Memory B cell (primary cell): ENCODE measurements at regions not wholly inside any gene's neighbourhood (a gene's known extent, or its start where the extent isn't known, plus 50 kb on each side); places are given as distances from the start of the nearest gene placed in this dataset.

Source experiments
- ATAC-seq: fragments of 150-1000 bp; cut with Tn5 transposase; 2 replicates; pipeline ENCODE4 v1.10.0; 2021; ENCODE audit warnings: low read depth, mild to moderate bottlenecking, moderate library complexity
- DNase-seq, 2 donors: peaks; one replicate each; pipeline ENCODE4 v3.0.0; 2022; ENCODE audit warnings: low spot score in 2 of 2
- H3K27ac Mint-ChIP-seq: one replicate; pipeline ENCODE4 v1.8.0; 2022; ENCODE audit warnings: mild to moderate bottlenecking, moderate library complexity, mixed read lengths
- H3K27me3 Mint-ChIP-seq: one replicate; pipeline ENCODE4 v1.8.0; 2022; ENCODE audit warnings: mixed read lengths
- H3K36me3 Mint-ChIP-seq: one replicate; pipeline ENCODE4 v1.8.0; 2022; ENCODE audit warnings: mild to moderate bottlenecking, mixed read lengths
- H3K4me1 Mint-ChIP-seq: one replicate; pipeline ENCODE4 v1.8.0; 2022; ENCODE audit warnings: mixed read lengths
- H3K4me3 Mint-ChIP-seq: one replicate; pipeline ENCODE4 v1.8.0; 2022; ENCODE audit warnings: mild to moderate bottlenecking, moderate library complexity, mixed read lengths
- H3K9me3 Mint-ChIP-seq: one replicate; pipeline ENCODE4 v1.8.0; 2022; ENCODE audit warnings: mixed read lengths

DNA sequence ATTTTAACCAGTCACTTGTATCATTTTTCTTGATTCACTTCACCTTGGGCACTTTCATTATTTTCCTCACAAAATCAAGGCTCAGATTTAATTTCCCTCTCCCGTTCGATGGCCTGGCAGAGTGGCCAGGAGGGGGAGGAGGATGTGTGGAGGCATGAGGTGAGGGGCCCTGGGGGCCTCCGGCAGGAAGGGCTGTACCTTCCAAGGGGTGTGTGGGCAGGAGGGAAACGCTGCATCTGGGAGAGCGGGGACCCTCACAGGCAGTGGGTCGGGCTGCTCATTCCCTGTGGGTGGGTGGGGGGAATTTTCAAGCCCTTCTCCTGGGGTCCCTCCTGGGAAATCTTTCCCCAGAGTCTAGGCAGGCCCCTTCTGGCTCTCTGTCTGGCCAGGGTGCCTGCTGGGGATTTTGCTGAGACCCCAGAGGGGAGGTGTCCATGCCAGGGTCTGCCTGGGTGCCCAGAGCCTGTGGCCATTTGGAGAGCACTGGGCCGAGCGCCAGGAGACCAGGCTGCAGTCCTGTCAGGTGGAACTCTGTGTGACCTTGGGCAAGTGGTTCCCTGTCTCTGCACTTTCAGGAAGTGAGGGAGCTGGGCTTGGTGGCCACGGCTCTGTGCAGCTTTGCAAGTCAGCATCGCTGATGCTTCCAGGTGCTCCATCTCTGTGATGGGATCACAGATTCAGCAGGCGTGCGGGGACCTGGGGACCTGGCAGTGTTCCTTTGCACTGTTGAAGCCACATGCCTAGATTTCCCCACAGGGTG lies 81.9 kb upstream of the C1orf174 start:
- H3K4me3 Mint-ChIP-seq: no peak overlapping the region
- H3K36me3 Mint-ChIP-seq: no peaks in the 10 kb centered on the region
- H3K27ac Mint-ChIP-seq: no peak overlapping the region
- no peaks in the 10 kb centered on the region for H3K9me3 Mint-ChIP-seq
- H3K27me3 Mint-ChIP-seq: peaks cover 10% of the 10 kb centered on the region
- DNase-seq (no peak), ATAC-seq (no peak)
- peaks cover 2% of the 10 kb centered on the region for H3K4me1 Mint-ChIP-seq

DNA sequence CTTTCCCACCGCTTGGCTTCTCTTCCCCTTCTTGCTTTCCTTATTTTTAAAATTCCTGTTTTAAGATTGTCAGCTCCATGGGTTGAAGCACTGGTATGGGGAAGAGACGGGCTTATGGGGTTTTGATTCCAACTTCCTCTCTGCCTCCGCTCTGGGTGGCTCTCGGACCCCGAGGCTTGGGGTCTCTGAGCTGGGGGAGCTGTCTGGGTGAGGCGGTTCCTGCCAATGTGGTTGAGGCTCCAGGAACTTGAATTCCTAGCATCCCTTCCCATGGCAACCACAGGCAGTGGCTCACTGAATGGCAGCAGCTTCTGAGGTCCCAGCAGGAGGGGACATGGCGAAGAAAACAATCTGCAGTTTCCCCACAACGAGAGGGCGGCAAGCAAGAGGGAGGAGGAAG lies 83.1 kb upstream of the C1orf174 start:
- ATAC-seq: no peak
- Mint-ChIP-seq H3K9me3 (no peaks in the 10 kb centered on the region), H3K27ac (no peak overlapping the region), H3K27me3 (peaks cover 9% of the 10 kb centered on the region), H3K4me1 (peaks cover 2% of the 10 kb centered on the region), H3K4me3 (no peak overlapping the region), H3K36me3 (no peaks in the 10 kb centered on the region)
- no peak for DNase-seq

DNA sequence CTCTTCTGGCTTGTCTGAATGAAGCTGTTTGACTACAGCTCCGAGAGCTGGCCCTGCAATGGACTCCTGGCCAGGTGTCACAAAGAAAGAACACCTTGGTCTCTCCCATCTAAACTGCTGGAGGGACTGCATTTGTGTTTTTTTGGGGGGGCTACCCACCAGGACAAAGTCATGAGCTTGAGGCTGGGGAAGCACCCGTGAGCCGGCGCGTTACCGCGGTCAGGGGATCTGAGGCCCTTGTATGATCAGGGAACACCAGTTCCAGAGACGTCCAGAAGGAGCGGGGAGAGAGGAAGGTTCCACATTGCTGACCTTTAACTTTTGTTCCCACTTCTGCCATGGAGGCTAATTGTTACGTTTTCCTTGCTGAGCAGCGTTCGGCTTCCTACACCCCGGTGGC lies 84.5 kb upstream of the C1orf174 start:
- no peak for DNase-seq
- H3K27me3 Mint-ChIP-seq: peaks cover 9% of the 10 kb centered on the region
- no peaks in the 10 kb centered on the region for H3K36me3 Mint-ChIP-seq
- peaks cover 3% of the 10 kb centered on the region for H3K9me3 Mint-ChIP-seq
- no peak overlapping the region for H3K4me3 Mint-ChIP-seq
- H3K4me1 Mint-ChIP-seq: peaks cover 2% of the 10 kb centered on the region
- ATAC-seq: no peak
- H3K27ac Mint-ChIP-seq: no peak overlapping the region

GRCh38 chr1:3986686-3987218 lies 86.7 kb upstream of the C1orf174 start:
- Mint-ChIP-seq H3K36me3 (no peaks in the 10 kb centered on the region), H3K27me3 (peaks cover 9% of the 10 kb centered on the region), H3K27ac (no peak overlapping the region), H3K4me3 (no peak overlapping the region), H3K4me1 (peaks cover 2% of the 10 kb centered on the region), H3K9me3 (peaks cover 4% of the 10 kb centered on the region)
- ATAC-seq: no peak
- DNase-seq: no peak

GRCh38 chr1:3987669-3988235 lies 87.7 kb upstream of the C1orf174 start:
- H3K4me1 Mint-ChIP-seq: peaks cover 4% of the 10 kb centered on the region
- H3K9me3 Mint-ChIP-seq: peaks cover 8% of the 10 kb centered on the region
- H3K36me3 Mint-ChIP-seq: peaks cover 3% of the 10 kb centered on the region
- ATAC-seq (no peak), DNase-seq (no peak)
- peaks cover 11% of the 10 kb centered on the region for H3K27me3 Mint-ChIP-seq
- H3K27ac Mint-ChIP-seq: peak overlapping the region; percentile 41
- no peak overlapping the region for H3K4me3 Mint-ChIP-seq

GRCh38 chr1:3988431-3988830 lies 88.4 kb upstream of the C1orf174 start:
- Mint-ChIP-seq H3K4me3 (no peak overlapping the region), H3K36me3 (peaks cover 3% of the 10 kb centered on the region), H3K9me3 (peaks cover 8% of the 10 kb centered on the region), H3K27ac (no peak overlapping the region), H3K4me1 (peaks cover 4% of the 10 kb centered on the region), H3K27me3 (peaks cover 9% of the 10 kb centered on the region)
- ATAC-seq: no peak
- no peak for DNase-seq

- Mint-ChIP-seq H3K9me3 (peaks cover 8% of the 10 kb centered on the region), H3K36me3 (peaks cover 3% of the 10 kb centered on the region), H3K4me3 (no peak overlapping the region), H3K27me3 (peaks cover 11% of the 10 kb centered on the region), H3K27ac (no peak overlapping the region), H3K4me1 (peaks cover 4% of the 10 kb centered on the region)
- DNase-seq: no peak
- ATAC-seq: no peak
Measured at GRCh38 chr1:3989465-3989864, 89.4 kb upstream of the C1orf174 start.

DNA sequence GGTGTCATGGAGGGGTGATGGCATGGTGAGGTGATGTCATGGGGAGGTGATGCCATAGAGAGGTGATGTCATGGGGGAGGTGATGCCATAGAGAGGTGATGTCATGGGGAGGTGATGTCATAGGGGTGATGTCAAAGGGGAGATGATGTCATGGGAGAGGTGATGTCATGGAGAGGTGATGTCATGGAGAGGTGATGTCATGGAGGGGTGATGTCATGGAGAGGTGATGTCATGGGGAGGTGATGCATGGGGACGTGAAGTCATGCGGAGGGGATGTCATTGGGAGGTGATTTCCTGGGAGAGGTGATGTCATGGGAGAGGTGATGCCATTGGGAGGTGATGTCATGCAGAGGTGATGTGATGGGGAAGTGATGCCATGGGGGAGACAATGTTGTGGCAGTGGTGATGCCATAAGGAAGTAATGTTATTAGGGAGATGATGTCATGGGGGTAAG lies 92.1 kb upstream of the C1orf174 start:
- H3K9me3 Mint-ChIP-seq: peaks cover 10% of the 10 kb centered on the region
- H3K4me3 Mint-ChIP-seq: no peak overlapping the region
- peaks cover 14% of the 10 kb centered on the region for H3K27me3 Mint-ChIP-seq
- no peak overlapping the region for H3K27ac Mint-ChIP-seq
- peaks cover 6% of the 10 kb centered on the region for H3K36me3 Mint-ChIP-seq
- no peak for ATAC-seq
- peaks cover 4% of the 10 kb centered on the region for H3K4me1 Mint-ChIP-seq
- no peak for DNase-seq

DNA sequence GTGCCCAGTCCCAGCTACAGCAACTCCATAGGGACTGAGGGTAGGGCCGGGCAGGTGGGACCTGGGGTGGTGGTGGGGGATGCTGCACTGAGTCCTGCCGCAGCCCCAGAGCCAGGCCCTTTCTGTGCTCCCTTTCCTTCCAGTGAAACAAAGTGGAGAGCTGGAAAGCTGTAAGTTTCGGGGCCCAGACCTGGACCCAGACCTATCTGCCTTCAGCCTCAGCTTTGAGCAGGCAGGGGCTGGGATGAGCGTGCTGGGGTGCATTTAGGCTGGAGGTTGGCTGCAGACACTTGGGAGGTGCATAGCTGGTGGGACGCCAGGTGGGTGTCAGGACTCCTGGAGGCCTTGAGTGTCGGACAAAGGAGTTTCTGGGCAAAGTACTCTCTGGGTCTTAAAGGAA lies 92.7 kb upstream of the C1orf174 start:
- DNase-seq: no peak
- Mint-ChIP-seq H3K27ac (no peak overlapping the region), H3K9me3 (peaks cover 10% of the 10 kb centered on the region), H3K4me3 (no peak overlapping the region), H3K36me3 (peaks cover 7% of the 10 kb centered on the region), H3K27me3 (peaks cover 16% of the 10 kb centered on the region), H3K4me1 (peaks cover 4% of the 10 kb centered on the region)
- no peak for ATAC-seq

DNA sequence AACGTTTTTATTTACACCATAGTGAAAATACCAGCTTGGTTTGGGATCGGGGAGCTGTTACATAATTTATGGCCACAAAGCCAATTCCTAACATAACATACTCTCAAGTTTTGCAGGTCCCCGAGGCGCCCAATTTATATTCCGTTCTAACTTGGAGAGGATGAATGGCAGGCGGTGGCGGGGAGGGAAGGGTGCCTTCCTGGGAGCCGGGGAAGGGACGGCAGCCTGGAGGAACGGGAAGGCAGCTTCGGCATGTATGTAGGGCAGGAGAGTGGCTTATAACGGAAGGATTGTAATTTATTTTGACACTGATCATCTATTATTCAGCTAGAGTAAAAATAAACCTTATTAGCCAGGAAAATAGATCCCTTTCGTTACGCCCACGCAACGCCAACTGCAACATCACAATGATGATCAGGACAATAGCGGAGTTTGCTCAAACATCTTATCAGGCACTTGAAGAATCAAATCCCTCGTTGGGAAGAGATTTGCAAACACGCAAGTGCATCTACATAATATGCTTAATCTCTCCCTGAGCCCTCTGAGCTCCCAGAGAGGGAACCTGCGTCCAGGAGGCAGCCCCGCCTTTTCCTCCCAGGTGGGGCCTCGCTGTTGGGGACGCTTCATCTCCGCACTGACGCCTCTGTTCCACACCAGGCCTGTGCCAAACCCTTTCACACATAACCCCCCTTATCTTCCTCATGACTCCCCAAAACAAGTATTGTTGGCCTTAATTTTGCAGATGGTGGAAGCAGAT lies 93.7 kb upstream of the C1orf174 start:
- peaks cover 19% of the 10 kb centered on the region for H3K27me3 Mint-ChIP-seq
- H3K4me1 Mint-ChIP-seq: peaks cover 7% of the 10 kb centered on the region
- ATAC-seq (no peak), DNase-seq (no peak)
- no peak overlapping the region for H3K27ac Mint-ChIP-seq
- H3K4me3 Mint-ChIP-seq: no peak overlapping the region
- peaks cover 7% of the 10 kb centered on the region for H3K36me3 Mint-ChIP-seq
- H3K9me3 Mint-ChIP-seq: peaks cover 10% of the 10 kb centered on the region

DNA sequence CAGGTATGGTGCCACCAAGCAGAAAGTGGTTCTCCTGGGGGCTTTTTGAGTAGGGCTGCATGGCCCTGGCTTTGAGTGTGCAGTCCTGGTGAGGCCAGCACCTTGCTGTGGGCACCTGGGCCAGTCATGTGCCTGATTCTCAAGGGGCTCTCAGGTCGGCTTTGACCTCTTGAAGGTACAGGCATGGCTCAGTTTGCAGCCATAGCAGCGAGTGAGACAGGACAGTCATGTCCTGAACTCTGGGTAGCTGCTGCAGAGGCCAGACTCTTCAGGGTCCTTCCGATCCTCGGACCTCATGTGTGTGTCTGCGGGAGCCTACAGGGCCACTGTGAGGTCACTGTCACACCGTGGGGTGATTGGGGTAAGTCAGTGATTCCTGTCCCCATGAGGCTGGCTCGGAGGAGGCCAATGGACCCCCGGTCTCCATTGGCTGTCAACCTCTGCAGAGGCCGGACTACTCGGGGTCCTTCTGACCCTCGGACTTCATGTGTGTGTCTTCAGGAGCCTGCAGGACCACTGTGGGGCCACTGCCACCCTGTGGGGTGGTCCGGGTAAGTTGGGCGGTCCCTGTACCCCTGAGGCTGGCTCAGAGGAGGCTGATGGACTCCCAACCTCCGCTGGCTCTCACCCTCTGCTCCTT lies 95.2 kb upstream of the C1orf174 start:
- Mint-ChIP-seq H3K9me3 (peaks cover 6% of the 10 kb centered on the region), H3K27me3 (peaks cover 24% of the 10 kb centered on the region), H3K36me3 (peaks cover 7% of the 10 kb centered on the region), H3K4me3 (no peak overlapping the region), H3K4me1 (peaks cover 11% of the 10 kb centered on the region), H3K27ac (no peak overlapping the region)
- no peak for DNase-seq
- ATAC-seq: no peak

DNA sequence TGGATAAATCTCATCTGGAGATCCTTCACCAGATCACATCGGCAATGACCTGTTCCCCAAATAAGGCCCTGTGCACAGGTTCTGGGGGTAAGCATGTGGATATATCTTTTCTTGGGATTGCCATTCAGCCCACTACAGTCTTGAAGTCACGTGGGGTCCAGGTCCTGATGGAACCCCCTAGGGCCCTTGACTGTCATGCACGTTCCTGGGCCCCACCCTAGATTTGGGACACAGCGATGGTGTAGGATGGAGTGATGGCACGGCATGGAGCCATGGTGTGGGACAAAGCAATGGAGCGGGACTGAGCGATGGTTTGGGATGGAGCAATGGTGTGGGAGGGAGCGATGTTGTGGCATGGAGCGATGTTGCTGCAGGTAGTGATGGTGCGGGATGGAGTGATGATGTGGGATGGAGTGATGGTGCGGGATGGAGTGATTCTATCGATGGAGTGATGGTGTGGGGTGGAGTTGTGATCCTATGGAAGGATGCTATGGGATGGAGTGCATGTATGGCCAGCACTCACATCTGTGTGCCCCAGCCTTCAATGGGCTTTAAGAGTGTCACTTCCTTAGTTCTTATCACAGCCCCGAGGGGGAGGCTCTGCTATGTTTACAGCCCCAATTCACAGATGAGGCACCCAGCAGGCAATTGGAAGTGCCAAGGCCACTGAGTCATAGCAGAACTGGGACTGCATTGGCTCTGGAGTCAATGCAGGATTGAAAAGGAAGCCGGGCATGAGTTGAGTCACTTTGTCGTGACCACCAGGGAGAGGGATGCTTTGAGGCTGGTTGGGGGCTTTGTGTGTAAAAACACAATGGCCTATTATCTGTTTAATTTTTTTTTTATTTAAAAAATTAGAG lies 97.0 kb upstream of the C1orf174 start:
- Mint-ChIP-seq H3K4me3 (no peak overlapping the region), H3K4me1 (peaks cover 11% of the 10 kb centered on the region), H3K27ac (no peak overlapping the region), H3K36me3 (peaks cover 5% of the 10 kb centered on the region), H3K9me3 (peaks cover 4% of the 10 kb centered on the region), H3K27me3 (peaks cover 22% of the 10 kb centered on the region)
- ATAC-seq (no peak), DNase-seq (no peak)

GRCh38 chr1:3998086-3998485 lies 98.0 kb upstream of the C1orf174 start:
- Mint-ChIP-seq H3K9me3 (peaks cover 2% of the 10 kb centered on the region), H3K27ac (no peak overlapping the region), H3K27me3 (peaks cover 19% of the 10 kb centered on the region), H3K4me3 (no peak overlapping the region), H3K36me3 (peaks cover 3% of the 10 kb centered on the region), H3K4me1 (peaks cover 7% of the 10 kb centered on the region)
- no peak for ATAC-seq
- no peak for DNase-seq
